Ascending aorta (tissue), 2 donors: ENCODE measurements at regions not wholly inside any gene's neighbourhood (a gene's known extent, or its start where the extent isn't known, plus 50 kb on each side); places are given as distances from the start of the nearest gene placed in this dataset.

ENCODE experiments used
- DNase-seq, 2 donors: peaks; one replicate each; pipeline ENCODE4 v3.0.0-alpha.2; 2019; ENCODE audit warnings: low spot score in 2 of 2
- H3K27ac ChIP-seq, 2 donors: fragments of 200-600 bp; sonication (generic); one replicate each; pipeline ENCODE4 v1.5.1; 2016 to 2017; ENCODE audit warnings: mild to moderate bottlenecking in 1 of 2
- H3K27me3 ChIP-seq: fragments of 200-600 bp; sonication (generic); one replicate; pipeline ENCODE4 v1.5.1; 2017
- H3K36me3 ChIP-seq, 2 donors: fragments of 200-600 bp; sonication (generic); one replicate each; pipeline ENCODE4 v1.5.1; 2016
- H3K4me1 ChIP-seq, 2 donors: fragments of 200-600 bp; sonication (generic); one replicate each; pipeline ENCODE4 v1.5.1; 2016 to 2017; ENCODE audit warnings: mild to moderate bottlenecking in 1 of 2
- H3K4me3 ChIP-seq, 2 donors: fragments of 200-600 bp; sonication (generic); one replicate each; pipeline ENCODE4 v1.5.1; 2016 to 2017; ENCODE audit warnings: mild to moderate bottlenecking in 1 of 2
- H3K9me3 ChIP-seq, 2 donors: fragments of 200-600 bp; sonication (generic); one replicate each; pipeline ENCODE4 v1.5.1; 2016
- intact Hi-C: fragments of 100-400 bp; cut with DNase I; formaldehyde crosslinking; loops from one replicate; pipeline ENCODE4 v1.15.1; 2023
- TF ChIP-seq, protein P1 (sequence below), 3 experiments: fragments of 200-600 bp in 2 of 3; fragments of 450-650 bp in 1 of 3; sonication (generic) in 2 of 3; IDR thresholded peaks; one replicate each; pipeline ENCODE4 v1.5.1; 2016 to 2019; ENCODE audit warnings: antibody characterized with exemption in 3 of 3, mild to moderate bottlenecking in 1 of 3, moderate library complexity in 1 of 3

DNA sequence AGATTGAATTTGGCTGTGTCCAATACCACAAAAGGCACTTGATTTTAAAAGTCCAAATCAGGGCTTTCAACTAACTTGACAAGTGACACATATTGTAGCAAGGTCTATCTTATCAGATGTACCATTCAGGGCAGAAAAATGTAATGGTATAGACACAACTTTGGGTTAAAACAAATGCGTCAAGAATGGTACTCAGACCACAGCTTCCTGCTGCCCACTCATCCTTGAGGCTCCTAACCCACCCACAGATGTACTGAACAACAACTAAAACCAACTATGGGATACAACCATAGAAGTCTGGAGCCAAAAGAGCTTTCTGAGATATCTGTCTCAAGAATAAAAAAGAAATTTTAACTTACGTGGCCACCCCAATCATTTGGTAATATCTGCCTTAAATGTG lies 105.2 kb downstream of the RBM43 start:
- TF ChIP-seq, protein P1, sequence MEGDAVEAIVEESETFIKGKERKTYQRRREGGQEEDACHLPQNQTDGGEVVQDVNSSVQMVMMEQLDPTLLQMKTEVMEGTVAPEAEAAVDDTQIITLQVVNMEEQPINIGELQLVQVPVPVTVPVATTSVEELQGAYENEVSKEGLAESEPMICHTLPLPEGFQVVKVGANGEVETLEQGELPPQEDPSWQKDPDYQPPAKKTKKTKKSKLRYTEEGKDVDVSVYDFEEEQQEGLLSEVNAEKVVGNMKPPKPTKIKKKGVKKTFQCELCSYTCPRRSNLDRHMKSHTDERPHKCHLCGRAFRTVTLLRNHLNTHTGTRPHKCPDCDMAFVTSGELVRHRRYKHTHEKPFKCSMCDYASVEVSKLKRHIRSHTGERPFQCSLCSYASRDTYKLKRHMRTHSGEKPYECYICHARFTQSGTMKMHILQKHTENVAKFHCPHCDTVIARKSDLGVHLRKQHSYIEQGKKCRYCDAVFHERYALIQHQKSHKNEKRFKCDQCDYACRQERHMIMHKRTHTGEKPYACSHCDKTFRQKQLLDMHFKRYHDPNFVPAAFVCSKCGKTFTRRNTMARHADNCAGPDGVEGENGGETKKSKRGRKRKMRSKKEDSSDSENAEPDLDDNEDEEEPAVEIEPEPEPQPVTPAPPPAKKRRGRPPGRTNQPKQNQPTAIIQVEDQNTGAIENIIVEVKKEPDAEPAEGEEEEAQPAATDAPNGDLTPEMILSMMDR (IDR thresholded peaks at IDR 0.05), result no peak
- intact Hi-C loops, result no loop called here
- H3K36me3 ChIP-seq, result no peaks in the 10 kb centered on the region
- no peak overlapping the region for H3K27ac ChIP-seq
- no peaks in the 10 kb centered on the region for H3K4me1 ChIP-seq
- no peak overlapping the region for H3K4me3 ChIP-seq
- no peaks in the 10 kb centered on the region for H3K27me3 ChIP-seq
- no peaks in the 10 kb centered on the region for H3K9me3 ChIP-seq
- DNase-seq, result no peak

DNA sequence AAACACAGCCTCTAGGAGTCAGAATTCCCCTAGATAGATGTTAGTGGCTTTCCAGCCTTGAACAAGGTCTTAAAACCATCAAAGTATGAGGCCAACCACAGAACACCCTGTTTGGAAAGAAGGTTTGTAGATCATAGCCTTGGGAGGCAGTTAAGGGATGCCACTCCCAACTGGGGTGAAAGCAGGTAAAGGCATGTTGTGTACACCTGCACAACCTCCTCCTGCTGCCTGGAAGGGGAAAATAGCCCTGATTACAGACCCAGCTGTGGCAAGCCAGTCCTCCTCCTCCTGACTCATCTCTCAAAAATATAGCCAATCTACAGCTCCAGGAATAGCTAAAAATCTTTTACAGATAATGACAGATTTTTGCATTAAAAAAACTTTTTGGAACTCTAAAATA lies 108.1 kb downstream of the RBM43 start:
- Histone ChIP-seq H3K9me3 (no peaks in the 10 kb centered on the region), H3K4me1 (no peaks in the 10 kb centered on the region), H3K4me3 (no peak overlapping the region), H3K36me3 (no peaks in the 10 kb centered on the region), H3K27me3 (no peaks in the 10 kb centered on the region), H3K27ac (no peak overlapping the region)
- DNase-seq, result no peak
- TF ChIP-seq, protein P1 (IDR thresholded peaks at IDR 0.05), result no peak
- intact Hi-C loops, result no loop called here

DNA sequence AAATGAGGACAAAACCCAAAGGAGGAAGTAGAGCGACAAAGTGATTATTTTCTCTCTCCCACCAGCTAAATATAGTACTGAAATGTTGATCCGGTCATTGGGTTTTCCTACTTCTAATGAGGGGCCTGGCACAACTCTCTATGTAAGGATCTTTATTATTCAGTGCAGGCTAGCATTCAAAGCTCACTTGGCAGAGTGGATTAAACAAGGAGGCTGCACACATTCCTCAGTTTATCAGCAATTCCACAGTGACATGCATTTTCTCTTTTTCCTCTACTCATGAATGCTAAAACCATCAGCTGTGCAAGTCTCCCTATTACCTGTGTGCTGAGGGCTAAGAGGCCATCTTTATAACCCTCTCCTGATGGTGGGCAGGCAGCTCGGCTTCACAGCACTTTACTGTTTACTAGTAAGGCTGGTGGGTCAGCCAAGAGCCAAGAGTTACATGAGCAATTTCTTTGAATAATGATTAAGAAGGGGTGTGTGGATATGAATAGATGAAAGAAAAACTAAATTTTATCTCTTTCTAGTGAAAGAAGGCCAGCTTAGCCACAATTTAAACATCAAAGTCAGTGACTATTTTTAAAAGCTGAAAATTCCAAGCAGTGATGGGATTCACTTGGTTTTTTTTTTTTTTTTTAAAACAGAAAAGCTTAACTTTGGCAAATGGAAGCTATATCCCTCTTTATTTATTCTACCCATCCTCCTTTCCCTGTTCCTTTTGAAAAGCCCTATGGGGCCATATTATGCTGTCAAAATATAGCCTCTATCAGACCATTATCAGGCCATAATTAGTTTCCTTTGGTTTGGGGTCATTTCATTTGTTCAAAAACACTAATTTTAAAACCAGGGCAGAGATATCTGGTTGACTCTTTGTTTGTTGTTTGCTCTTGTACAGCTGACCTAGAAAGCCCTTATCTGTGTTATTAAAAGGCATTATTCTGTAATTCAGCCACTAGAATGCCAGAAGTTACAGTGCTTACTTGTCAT lies 111.0 kb downstream of the RBM43 start:
- Histone ChIP-seq H3K27me3 (no peaks in the 10 kb centered on the region), H3K27ac (no peak overlapping the region), H3K4me3 (no peak overlapping the region), H3K4me1 (no peaks in the 10 kb centered on the region), H3K36me3 (no peaks in the 10 kb centered on the region), H3K9me3 (no peaks in the 10 kb centered on the region)
- intact Hi-C loops, result no loop called here
- no peak for DNase-seq
- TF ChIP-seq, protein P1 (IDR thresholded peaks at IDR 0.05), result no peak

DNA sequence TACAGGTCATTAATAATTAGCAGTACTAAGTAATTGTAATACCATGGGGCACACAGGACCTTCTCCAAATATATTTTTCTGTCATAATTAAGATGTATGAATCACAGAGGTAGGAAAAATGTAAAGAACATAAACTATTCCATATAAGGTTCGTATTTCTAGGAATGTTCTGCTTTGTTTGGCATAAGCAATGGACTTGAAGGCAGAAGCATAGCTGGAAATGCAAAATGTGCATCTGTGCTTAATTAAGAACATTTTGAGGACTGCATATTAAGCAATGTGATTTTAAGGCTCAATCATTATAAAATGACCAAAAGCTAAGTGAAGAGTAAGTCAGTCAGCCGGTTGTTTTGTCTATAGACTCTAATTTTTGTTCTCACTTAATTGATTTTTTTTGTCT lies 123.2 kb downstream of the RBM43 start:
- TF ChIP-seq, protein P1 (IDR thresholded peaks at IDR 0.05), result no peak
- no peak for DNase-seq
- Histone ChIP-seq H3K4me1 (no peaks in the 10 kb centered on the region), H3K27me3 (no peaks in the 10 kb centered on the region), H3K36me3 (no peaks in the 10 kb centered on the region), H3K9me3 (no peaks in the 10 kb centered on the region), H3K4me3 (no peak overlapping the region), H3K27ac (no peak overlapping the region)
- intact Hi-C loops, result no loop called here

DNA sequence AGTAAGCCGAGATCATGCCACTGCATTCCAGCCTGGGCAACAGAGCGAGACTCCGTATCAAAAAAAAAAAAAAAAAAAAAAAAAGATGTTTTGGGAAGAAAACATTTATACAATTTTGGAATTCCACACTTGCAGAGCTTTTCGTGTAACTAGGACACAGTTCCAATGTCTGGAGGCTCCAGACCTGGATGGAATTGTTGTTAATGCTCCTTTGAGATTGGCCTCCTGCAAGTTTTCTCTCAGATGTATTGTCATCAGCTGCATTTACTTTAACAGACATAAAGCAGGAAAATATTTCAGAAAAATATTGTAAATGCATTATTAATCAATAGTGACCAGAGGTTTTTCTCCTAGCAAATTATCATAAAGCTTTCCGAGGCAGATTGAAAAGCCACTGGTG lies 124.1 kb downstream of the RBM43 start:
- intact Hi-C loops, result no loop called here

More for the DNA sequence above, 124.1 kb downstream of the RBM43 start:
- no peaks in the 10 kb centered on the region for H3K9me3 ChIP-seq
- H3K36me3 ChIP-seq, result no peaks in the 10 kb centered on the region
- no peaks in the 10 kb centered on the region for H3K4me1 ChIP-seq
- no peaks in the 10 kb centered on the region for H3K27me3 ChIP-seq
- TF ChIP-seq, protein P1 (IDR thresholded peaks at IDR 0.05), result no peak
- H3K4me3 ChIP-seq, result no peak overlapping the region
- no peak overlapping the region for H3K27ac ChIP-seq
- no peak for DNase-seq
